Neuronal stem cell (in vitro differentiated cells): ENCODE measurements at regions not wholly inside any gene's neighbourhood (a gene's known extent, or its start where the extent isn't known, plus 50 kb on each side); places are given as distances from the start of the nearest gene placed in this dataset.

Experiments
- DNase-seq: peaks from one replicate; pipeline ENCODE4 v3.0.0-alpha.2; 2013; ENCODE audit warnings: low spot score
- H2AFZ ChIP-seq: one replicate; pipeline ENCODE4 v1.6.1; 2013; ENCODE audit warnings: mild to moderate bottlenecking, low read length, inconsistent platforms
- H2AK5ac ChIP-seq: 2 replicates; pipeline ENCODE4 v1.6.1; 2013; ENCODE audit warnings: low read depth, mild to moderate bottlenecking, inconsistent platforms, low read length, moderate library complexity, mixed read lengths
- H2BK120ac ChIP-seq: 2 replicates; pipeline ENCODE4 v1.6.1; 2013; ENCODE audit warnings: low read depth, mild to moderate bottlenecking, inconsistent platforms, low read length, moderate library complexity, mixed read lengths
- H2BK12ac ChIP-seq: one replicate; pipeline ENCODE4 v1.6.1; 2013; ENCODE audit warnings: low read length, inconsistent platforms
- H2BK15ac ChIP-seq: 2 replicates; pipeline ENCODE4 v1.6.1; 2013; ENCODE audit warnings: mild to moderate bottlenecking, low read length, inconsistent platforms, mixed read lengths
- H2BK5ac ChIP-seq: one replicate; pipeline ENCODE4 v1.6.1; 2013; ENCODE audit warnings: inconsistent platforms, mild to moderate bottlenecking, low read length, moderate library complexity
- H3K14ac ChIP-seq: one replicate; pipeline ENCODE4 v1.6.1; 2013; ENCODE audit warnings: low read length, inconsistent platforms
- H3K18ac ChIP-seq: 2 replicates; pipeline ENCODE4 v1.6.1; 2013; ENCODE audit warnings: low read length, inconsistent platforms
- H3K23ac ChIP-seq: 2 replicates; pipeline ENCODE4 v1.6.1; 2013; ENCODE audit warnings: low read depth, mild to moderate bottlenecking, mixed read lengths, low read length, inconsistent platforms; ENCODE audit not compliant: poor library complexity
- H3K27ac ChIP-seq: replicated peaks from 3 replicates; pipeline ENCODE4 v1.5.1; 2013; ENCODE audit warnings: low read length, inconsistent platforms
- H3K27me3 ChIP-seq, 3 experiments: 2 replicates each; pipeline ENCODE4 v1.6.1; 2013; ENCODE audit warnings: low read length in 3 of 3, mild to moderate bottlenecking in 2 of 3, inconsistent platforms in 1 of 3, low read depth in 1 of 3, mixed read lengths in 1 of 3, moderate library complexity in 1 of 3; ENCODE audit not compliant: control insufficient read depth in 3 of 3, insufficient read depth in 3 of 3
- H3K36me3 ChIP-seq, 2 donors: replicated peaks in 1 of 2; 2 replicates each; pipeline ENCODE4 v1.6.1; 2013; ENCODE audit warnings: low read length in 2 of 2; ENCODE audit not compliant: control insufficient read depth in 2 of 2, insufficient read depth in 2 of 2
- H3K4ac ChIP-seq: 2 replicates; pipeline ENCODE4 v1.6.1; 2013; ENCODE audit warnings: inconsistent platforms, mild to moderate bottlenecking, low read length, moderate library complexity
- H3K4me1 ChIP-seq, 2 donors: 1 replicate in 1 of 2; 2 replicates in 1 of 2; pipeline ENCODE4 v1.6.1; 2013; ENCODE audit warnings: low read length in 2 of 2, low read depth in 1 of 2; ENCODE audit not compliant: control insufficient read depth in 2 of 2, insufficient read depth in 1 of 2
- H3K4me2 ChIP-seq: one replicate; pipeline ENCODE4 v1.6.1; 2013; ENCODE audit warnings: mild to moderate bottlenecking, low read length, inconsistent platforms; ENCODE audit not compliant: insufficient read depth, poor library complexity, severe bottlenecking
- H3K4me3 ChIP-seq, 2 donors: 2 replicates each; pipeline ENCODE4 v1.5.1; 2013; ENCODE audit warnings: low read length in 2 of 2, mild to moderate bottlenecking in 2 of 2, inconsistent platforms in 1 of 2, moderate library complexity in 1 of 2
- H3K79me1 ChIP-seq: one replicate; pipeline ENCODE4 v1.6.1; 2013; ENCODE audit warnings: low read depth, mild to moderate bottlenecking, inconsistent platforms, low read length, moderate library complexity
- H3K9ac ChIP-seq: one replicate; pipeline ENCODE4 v1.6.1; 2013; ENCODE audit warnings: mild to moderate bottlenecking, low read depth, low read length, inconsistent platforms; ENCODE audit not compliant: poor library complexity
- H3K9me3 ChIP-seq, 2 donors: replicated peaks in 1 of 2; 2 replicates each; pipeline versions ENCODE3 to v1.6.1; 2013; ENCODE audit warnings: low read length in 2 of 2, mild to moderate bottlenecking in 2 of 2, inconsistent platforms in 1 of 2, low read depth in 1 of 2, mixed read lengths in 1 of 2, moderate library complexity in 1 of 2; ENCODE audit not compliant: control insufficient read depth in 2 of 2, insufficient read depth in 1 of 2
- H4K8ac ChIP-seq: one replicate; pipeline ENCODE4 v1.6.1; 2013; ENCODE audit warnings: low read depth, mild to moderate bottlenecking, inconsistent platforms, low read length, moderate library complexity
- H4K91ac ChIP-seq: one replicate; pipeline ENCODE4 v1.6.1; 2013; ENCODE audit warnings: low read length, low read depth, mild to moderate bottlenecking, inconsistent platforms; ENCODE audit not compliant: poor library complexity
- WGBS, 2 donors: extraction: QIAGEN DNeasy Blood & Tissue Kit; methylation state at CpG; one replicate each; pipeline ENCODE4 v1.1.7; 2013; ENCODE audit warnings: missing lambda C conversion rate in 2 of 2, mixed read lengths in 1 of 2; ENCODE audit not compliant: insufficient read length in 2 of 2, insufficient replicate concordance in 1 of 2; ENCODE audit errors: extremely low coverage in 2 of 2; 5-methylcytosine and 5-hydroxymethylcytosine counted together

DNA sequence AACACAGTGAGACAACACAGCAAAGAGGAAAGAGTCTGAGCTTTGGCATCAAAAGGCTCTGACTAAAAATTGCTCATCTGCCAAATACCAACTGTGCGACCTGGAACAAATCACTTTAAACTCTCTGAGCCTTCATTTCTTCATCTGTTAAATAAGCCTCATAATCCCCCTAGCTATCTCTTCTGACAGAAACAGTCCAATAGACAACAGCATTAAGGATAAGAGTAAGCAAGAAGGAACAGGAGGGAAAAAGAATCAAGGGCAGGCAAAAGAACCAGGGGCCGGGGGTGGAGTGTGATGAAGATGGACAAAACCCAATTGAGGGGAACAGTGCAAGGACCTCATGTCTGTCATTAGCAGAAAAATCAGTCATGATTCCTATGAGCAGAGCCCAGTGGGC, 79.4 kb upstream of the SETMAR start:
- H3K4me2 ChIP-seq: no peak overlapping the region
- H3K9me3 ChIP-seq: no peaks in the 10 kb centered on the region
- H3K36me3 ChIP-seq: no peaks in the 10 kb centered on the region

DNA sequence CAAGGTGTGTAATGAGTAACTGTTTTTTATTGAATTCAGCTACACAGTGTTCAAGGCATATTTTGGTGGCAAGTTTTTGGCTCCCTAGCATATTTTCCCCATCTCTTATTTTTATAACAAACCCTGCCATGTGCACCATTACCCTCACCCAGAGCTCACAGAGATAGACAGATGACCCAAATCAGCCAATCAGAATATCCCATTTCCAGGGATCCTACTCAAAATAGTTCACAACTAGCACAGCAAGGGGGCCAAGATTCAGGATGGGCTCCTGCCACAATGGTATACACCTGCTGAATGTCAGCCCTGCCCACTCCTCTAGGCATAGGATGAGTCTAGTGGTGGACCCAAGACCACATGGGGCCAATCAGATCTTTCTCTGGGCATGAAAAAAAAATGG, 78.8 kb upstream of the SETMAR start:
- no peak overlapping the region for H2BK5ac ChIP-seq
- no peak overlapping the region for H3K27ac ChIP-seq
- no peak overlapping the region for H2BK120ac ChIP-seq
- H2BK15ac ChIP-seq: no peak overlapping the region
- H3K18ac ChIP-seq: no peak overlapping the region
- H2AK5ac ChIP-seq: no peak overlapping the region
- H3K9ac ChIP-seq: no peak overlapping the region
- H3K4me3 ChIP-seq: no peak overlapping the region
- H3K4me2 ChIP-seq: no peak overlapping the region
- no peak overlapping the region for H4K91ac ChIP-seq
- no peaks in the 10 kb centered on the region for H3K79me1 ChIP-seq
- H3K4me1 ChIP-seq: peaks cover 0 to 3% of the 10 kb centered on the region in 2 donors
- no peak overlapping the region for H2BK12ac ChIP-seq
- H3K23ac ChIP-seq: no peak overlapping the region
- H3K9me3 ChIP-seq: no peaks in the 10 kb centered on the region
- H4K8ac ChIP-seq: no peak overlapping the region
- no peak overlapping the region for H3K4ac ChIP-seq
- H2AFZ ChIP-seq: no peak overlapping the region
- no peaks in the 10 kb centered on the region for H3K36me3 ChIP-seq
- no peaks in the 10 kb centered on the region for H3K27me3 ChIP-seq
- no peak overlapping the region for H3K14ac ChIP-seq
- DNase-seq: no peak

More for the DNA sequence above, 79.4 kb upstream of the SETMAR start:
- no peak for DNase-seq
- Histone ChIP-seq H3K18ac (no peak overlapping the region), H3K27me3 (no peaks in the 10 kb centered on the region), H2AFZ (no peak overlapping the region), H3K27ac (no peak overlapping the region), H3K4ac (no peak overlapping the region), H3K4me1 (peaks cover 0 to 4% of the 10 kb centered on the region in 2 donors), H3K23ac (no peak overlapping the region), H3K79me1 (no peaks in the 10 kb centered on the region), H2BK12ac (no peak overlapping the region), H2AK5ac (no peak overlapping the region), H3K4me3 (no peak overlapping the region), H2BK120ac (no peak overlapping the region), H4K8ac (no peak overlapping the region), H2BK5ac (no peak overlapping the region), H2BK15ac (no peak overlapping the region), H3K14ac (no peak overlapping the region), H3K9ac (no peak overlapping the region), H4K91ac (no peak overlapping the region)
- WGBS, 2 donors: no CpG with 5 or more reads among the region's 2 CpGs

DNA sequence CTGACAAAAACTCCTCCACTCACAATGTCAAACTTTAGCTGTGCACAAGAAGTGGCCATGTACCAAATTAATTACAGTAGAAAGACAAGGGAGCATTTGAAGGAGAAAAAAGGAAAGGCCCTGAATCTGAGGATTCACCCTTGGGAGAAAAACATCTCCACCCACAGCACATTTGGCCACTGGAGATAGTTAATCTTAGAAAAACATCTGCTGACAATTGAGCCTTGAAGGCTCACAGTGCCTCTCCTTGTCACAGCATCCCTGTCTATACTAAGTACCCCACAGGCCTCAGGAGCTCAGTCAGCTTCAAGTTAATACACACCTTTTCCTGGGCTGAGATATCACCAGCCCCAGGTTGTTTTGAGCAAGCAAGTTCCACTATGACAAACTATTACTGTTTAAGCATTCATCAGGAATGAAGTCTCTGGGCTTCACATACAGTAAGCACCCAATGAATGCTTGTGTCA, 78.1 kb upstream of the SETMAR start:
- Histone ChIP-seq H3K4me3 (no peak overlapping the region), H3K27me3 (no peaks in the 10 kb centered on the region), H4K8ac (no peak overlapping the region), H2BK12ac (no peak overlapping the region), H3K79me1 (no peaks in the 10 kb centered on the region), H2AK5ac (no peak overlapping the region), H2BK15ac (no peak overlapping the region), H3K9ac (no peak overlapping the region), H3K36me3 (no peaks in the 10 kb centered on the region), H2BK5ac (no peak overlapping the region), H2AFZ (no peak overlapping the region), H3K23ac (no peak overlapping the region), H3K4ac (no peak overlapping the region), H3K14ac (no peak overlapping the region), H3K9me3 (no peaks in the 10 kb centered on the region), H3K27ac (no peak overlapping the region), H3K4me1 (peaks cover 0 to 3% of the 10 kb centered on the region in 2 donors), H3K18ac (no peak overlapping the region), H4K91ac (no peak overlapping the region), H2BK120ac (no peak overlapping the region), H3K4me2 (no peak overlapping the region)
- DNase-seq: no peak

DNA sequence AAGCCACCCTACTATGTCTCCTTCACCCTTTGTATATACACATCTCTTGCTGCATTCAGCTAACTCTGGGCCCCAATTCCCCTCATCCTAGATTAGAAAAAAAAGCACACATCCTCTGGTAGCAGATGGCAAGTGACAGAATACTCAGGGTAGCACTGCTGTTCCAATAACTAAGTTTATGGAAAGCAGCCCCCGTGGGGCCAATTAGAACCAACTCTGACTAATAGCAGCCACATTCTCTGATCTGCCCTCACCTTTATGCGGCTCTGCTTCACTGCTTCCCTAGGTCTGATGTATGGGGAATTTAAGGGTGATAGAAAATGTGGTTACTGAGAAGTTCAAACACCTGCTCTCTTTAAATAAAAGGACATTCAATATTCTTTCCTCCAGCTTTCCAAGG, 74.9 kb upstream of the SETMAR start:
- Histone ChIP-seq H3K36me3 (no peaks in the 10 kb centered on the region), H3K4me1 (peaks cover 0 to 6% of the 10 kb centered on the region in 2 donors), H3K4me3 (no peak overlapping the region), H2BK15ac (no peak overlapping the region), H3K18ac (no peak overlapping the region), H3K27me3 (no peaks in the 10 kb centered on the region), H4K8ac (no peak overlapping the region), H3K9ac (no peak overlapping the region), H3K23ac (no peak overlapping the region), H3K14ac (no peak overlapping the region), H3K27ac (no peak overlapping the region), H2BK12ac (no peak overlapping the region), H2AFZ (no peak overlapping the region), H3K9me3 (no peaks in the 10 kb centered on the region), H4K91ac (no peak overlapping the region), H2AK5ac (no peak overlapping the region), H2BK120ac (no peak overlapping the region), H2BK5ac (no peak overlapping the region), H3K79me1 (no peaks in the 10 kb centered on the region), H3K4me2 (no peak overlapping the region), H3K4ac (no peak overlapping the region)
- no peak for DNase-seq
- WGBS, 2 donors: no CpG with 5 or more reads among the region's 2 CpGs
